ENCODE measurements at regions not wholly inside any gene's neighbourhood (a gene's known extent, or its start where the extent isn't known, plus 50 kb on each side); places are given as distances from the start of the nearest gene placed in this dataset.
"Not testable (repeated sequence)": the region's sequence is repeated elsewhere in the genome, so short reads cannot be mapped to it uniquely, and the experiment has no call there.

DNA sequence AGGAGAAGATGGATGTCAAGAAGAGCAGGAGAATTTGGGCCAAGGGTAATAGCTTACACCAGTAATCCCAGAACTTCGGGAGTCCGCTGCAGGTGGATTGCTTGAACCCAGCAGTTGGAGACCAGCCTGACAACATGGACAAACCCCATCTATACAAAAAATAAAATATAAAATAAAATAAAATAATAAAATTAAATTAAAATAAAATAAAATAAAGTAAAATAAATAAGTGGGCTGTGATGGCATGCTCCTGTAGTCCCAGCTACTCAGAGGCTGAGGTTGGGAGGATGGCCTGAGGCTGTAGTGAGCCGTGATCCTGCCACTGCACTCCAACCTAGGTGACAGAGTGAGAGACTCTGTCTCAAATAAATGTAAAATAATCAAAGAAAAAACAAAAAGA lies 1946.7 kb downstream of the MRPL39 start:
- DNase-seq: no peak

DNA sequence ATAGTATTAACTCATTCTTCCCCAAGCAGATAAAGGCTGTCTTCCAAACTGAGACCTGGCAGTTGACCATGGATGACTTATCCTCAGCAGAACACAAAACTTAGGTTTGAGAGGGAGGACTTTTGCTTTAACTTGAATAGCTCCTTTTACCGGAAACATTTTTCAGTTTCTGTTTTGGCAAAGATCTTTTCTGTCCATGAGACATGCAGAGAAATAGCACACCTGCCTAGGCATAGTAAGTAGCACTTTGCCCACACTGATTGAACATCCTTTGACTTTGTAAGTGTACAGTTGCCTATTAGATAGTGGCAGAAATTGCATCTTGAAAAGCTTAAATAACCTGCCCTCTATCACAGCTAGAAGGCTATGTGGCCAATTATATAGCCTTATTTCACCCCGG lies 1962.5 kb downstream of the MRPL39 start:
- DNase-seq: no peak

DNA sequence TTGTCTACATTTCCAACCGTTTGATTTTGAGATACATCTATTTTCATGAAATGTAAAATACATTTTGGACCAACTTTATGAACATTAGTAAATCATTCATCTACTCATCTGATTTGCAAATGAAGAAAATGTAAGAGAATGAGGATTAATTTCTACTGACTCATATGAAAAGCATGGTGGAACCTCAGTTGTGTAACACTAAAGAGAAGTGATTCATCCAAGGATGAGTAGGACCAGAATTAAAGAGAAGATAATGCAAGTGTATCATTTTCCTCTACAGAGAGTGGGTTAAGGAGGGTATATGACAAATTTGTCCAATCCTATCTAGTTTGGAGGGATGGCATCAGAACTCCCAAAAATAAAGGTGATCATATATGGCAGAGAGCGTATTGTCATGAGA lies 1967.6 kb downstream of the MRPL39 start:
- DNase-seq: no peak

DNA sequence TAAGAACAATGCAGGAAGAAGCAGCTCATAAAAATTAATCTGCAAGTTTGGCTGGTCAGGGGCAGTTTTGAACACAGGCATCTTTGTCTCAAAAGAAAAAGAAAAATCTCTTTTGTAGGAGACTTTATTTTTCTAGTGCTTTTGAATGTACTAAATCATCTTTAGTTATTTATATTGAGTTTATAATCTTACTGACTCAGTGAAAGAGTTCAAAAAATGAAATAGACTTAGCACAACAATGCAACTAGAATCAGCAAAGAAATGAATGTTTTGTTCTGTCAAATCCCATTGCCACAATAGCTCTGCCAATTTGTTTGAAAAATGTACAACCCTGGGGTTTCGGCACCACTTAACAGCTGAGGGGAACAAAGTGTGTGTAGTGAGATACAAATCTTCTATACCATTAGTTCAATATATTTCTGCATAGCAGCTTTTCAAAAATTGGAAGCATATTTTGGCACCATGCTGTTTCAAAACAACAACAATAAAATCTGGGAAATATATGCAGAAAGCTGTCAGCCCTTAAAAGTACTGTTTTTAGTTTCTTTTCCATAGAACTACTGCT lies 1969.1 kb downstream of the MRPL39 start:
- DNase-seq: no peak

DNA sequence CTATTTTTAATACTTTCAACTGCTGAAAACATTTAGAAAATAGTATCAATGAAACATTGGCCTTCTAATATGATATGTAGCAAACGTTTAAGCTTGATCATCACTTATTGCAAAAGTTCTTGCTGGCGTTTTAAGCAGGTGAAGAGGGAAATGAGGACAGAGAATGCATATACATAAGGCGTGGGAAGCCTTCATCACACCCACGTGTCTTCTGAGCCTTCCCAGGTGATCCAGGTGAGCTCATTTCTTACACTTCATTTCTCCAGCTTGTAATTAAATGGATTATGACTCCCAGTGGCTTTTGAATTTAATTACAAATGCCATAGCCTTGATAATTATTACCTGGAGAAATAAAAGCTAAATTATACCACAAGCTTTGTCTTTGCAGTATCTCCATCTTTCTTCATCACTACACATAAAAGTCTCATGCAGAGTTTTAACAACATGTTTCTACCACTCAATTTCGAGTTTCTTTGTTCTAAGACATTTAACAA lies 1973.8 kb downstream of the MRPL39 start:
- DNase-seq: no peak

DNA sequence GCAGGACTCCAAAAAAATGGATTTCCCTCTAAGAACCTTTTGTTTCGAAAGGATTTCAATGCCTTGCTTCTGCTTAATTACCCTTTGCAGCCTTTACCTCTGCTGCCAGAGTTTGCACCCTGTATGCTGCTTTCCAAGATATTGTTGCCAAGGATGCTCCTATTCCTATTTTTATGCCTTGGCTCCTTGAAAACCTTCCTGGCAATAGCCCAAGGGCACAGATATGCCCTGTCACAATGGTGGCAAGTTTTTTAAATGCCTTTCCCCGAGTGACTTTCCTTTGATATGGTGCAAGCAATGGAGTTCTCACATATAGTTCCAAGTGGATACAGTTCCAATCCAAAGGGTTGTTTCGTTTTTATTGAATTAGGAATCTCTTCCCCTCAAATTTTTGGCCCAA lies 1983.0 kb downstream of the MRPL39 start:
- no peak for DNase-seq

DNA sequence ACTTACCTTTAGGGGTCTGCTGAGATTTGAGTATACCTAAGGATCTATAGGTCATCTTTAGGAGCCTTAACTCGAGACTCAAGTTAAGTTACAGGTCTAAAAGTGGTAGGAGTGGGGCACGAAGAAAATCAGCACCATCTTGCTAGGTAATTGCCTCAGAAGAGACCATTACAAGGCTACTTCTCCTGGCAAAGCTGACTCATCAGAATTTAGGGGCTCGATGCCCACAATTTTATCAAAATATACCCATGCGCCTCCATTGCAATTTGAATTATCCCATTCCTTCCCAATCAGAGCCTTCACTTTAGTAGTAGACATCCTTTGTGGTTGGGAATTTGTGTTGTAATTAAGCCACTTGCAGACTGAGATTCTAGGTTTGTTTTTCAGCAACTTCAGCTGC lies 1994.3 kb downstream of the MRPL39 start:
- no peak for DNase-seq

DNA sequence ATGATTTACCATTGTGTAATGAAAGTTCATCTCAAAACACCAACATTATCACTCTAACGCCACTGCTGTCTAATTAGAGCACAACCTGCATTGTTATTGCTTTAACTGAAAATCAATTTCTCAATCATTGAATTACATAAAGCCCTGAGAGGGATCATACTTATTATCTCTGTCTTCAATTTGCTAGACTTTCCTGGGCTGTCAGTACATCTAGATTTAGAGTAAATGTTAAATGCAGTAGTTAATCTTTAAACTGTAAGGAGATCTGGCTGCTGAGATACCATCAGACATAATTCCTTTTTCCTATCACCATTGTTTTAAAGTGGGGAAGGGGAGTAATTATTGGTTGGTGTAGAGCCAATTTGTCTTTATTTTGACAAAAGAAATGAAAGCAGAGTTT lies 1995.1 kb downstream of the MRPL39 start:
- no peak for DNase-seq

DNA sequence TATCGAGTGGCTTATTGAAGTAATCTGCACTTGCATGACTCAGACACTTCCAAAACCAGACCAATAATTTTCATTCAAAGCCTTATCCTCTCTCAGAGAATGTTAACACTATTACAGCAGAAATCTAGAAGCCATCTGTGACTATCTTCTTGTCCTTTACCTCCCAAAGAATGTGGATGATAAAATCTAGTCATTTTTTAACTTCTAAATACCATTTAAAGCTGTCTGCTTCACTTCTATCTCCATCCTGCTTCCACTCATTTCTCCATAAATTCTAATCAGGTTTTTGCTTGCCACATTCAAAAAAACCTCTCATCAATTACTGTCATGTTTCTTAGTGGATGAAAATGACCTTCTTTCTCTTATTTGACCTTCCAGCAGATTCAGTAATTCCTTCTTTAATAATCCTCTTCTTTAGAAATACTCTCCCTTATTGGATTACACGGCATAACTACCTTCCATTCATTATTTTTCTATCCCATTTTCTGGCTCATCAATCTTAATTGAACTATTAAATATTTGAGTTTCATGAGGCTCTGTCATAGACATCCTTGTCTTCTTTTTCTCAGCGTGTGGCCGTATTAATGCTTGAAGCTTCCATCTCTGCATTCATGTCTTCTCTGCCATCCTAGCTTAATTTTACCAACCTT lies 1999.4 kb downstream of the MRPL39 start:
- DNase-seq: no peak

DNA sequence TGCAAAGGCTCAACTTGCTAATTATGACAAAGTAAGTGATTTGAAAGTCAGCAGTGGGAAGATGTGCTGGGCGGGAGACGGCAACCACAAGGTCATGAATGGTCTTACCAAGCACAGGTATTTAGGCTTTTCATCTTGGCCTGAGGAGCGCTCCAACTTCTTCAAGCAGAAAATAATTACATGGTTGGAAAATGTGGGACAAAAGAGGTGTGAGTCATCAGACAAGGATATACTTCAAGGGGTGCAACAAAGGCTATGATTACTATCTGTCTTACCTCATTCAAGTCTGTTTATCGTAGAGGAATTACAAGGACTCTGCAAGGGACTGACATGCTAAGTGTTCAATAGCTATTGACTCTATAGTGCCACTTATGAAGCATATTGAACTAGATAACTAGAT lies 2005.7 kb downstream of the MRPL39 start:
- no peak for DNase-seq

DNA sequence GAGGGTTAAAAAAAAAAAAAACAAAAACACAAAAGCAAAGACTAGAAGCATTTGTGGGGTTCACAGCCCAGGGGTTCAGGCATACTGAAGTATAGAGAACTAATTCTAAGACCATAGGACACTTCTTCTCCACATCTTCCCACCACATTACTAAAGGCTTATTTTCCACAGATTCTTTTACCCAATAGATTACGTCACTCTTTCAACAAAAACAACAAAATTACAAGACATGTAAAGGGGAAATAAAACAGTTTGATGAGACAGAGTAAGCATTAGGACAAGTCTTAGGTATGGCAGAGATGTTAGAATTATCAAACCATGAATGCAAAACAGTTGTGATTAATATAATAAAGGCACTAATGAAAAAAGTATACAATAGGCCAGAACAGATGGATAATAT lies 2013.7 kb downstream of the MRPL39 start:
- no peak for DNase-seq

DNA sequence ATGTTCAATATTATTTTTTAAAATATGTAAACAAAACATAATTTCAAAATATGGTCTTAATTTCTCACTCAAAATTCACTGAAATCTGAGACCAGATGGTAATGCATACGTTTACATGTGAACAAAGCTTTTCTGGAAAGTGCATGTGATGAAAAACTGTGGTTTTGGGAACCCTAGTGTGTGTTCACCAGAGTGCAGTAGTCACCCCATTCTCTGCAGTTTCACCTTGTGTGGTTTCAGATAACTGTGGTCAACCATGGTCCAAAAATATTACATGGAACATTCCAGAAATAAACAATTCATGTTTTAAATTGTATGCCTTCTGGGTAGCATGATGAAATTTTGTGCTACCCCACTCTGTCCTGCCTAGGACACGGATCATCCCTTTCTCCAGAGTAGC lies 2021.9 kb downstream of the MRPL39 start:
- DNase-seq: no peak

DNA sequence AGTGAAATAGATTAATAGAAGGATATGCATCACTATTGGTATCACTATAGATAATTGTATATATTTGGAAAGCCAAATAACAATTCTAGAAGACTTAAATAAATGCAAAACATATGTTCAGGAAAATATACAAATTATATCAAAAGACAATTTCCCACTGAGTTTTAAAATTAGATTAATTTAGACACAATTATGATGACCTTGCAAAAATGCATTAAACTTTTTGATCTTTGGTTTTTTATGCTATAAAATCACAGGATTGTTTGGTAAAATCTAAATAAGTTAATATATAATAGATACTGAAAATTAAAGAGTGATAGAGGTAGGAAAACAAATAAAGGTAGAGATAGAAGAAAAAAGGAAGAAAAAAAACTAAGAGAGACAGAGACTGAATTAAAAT lies 2027.7 kb downstream of the MRPL39 start:
- DNase-seq: no peak

DNA sequence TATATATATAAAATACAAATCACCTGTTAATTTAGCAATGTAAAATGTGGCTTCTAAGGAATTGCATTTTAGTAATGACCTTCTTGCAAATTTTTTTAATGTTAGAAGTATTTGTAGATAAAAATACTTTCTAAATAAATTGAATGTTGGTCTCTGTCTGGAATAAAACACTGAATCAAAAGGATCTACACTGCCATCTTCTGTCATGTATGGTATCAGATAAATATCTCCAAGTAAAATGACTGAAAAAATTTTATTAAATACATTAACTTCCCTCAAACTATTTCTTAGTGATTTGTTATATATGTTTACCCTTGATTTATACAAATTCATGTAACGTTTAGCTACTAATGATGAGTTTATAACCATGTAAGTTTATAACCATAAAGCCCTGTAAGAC lies 2029.3 kb downstream of the MRPL39 start:
- no peak for DNase-seq

DNA sequence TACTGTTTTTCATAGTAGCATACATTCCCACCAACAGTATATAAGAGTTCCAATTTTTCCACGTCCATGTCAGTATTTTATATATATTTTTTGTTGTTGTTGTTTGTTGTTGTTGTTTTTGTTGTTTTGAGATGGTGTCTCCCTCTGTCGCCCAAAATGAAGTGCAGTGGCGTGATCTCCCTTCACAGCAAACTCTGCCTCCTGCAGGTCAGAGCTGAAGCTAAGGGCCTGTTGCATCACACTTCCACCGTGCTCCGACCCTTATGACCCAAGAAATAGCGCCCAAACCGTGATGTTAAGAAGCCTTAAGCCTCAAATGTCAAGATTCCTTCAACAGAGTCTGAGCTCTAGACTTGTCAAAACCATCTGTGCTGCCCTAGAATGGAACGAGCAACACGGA lies 2032.3 kb downstream of the MRPL39 start:
- DNase-seq: no peak

DNA sequence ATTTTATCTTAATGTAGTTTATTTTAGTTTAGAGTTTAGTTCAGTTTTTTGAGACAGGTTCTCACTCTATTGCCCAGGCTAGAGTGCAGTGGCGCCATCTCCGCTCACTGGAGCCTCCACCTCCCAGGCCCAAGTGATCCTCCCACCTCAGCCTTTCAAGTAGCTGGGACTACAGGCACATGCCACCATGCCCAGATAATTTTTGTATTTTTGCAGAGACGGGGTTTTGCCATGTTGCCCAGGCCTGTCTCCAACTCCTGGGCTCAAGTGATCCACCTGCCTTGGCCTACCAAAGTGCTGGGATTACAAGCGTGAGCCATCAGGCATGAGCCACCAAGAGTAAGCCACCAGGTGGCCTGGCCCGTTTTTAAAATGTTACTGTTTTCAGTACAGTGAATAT lies 2058.4 kb downstream of the MRPL39 start:
- DNase-seq: not testable (repeated sequence)

DNA sequence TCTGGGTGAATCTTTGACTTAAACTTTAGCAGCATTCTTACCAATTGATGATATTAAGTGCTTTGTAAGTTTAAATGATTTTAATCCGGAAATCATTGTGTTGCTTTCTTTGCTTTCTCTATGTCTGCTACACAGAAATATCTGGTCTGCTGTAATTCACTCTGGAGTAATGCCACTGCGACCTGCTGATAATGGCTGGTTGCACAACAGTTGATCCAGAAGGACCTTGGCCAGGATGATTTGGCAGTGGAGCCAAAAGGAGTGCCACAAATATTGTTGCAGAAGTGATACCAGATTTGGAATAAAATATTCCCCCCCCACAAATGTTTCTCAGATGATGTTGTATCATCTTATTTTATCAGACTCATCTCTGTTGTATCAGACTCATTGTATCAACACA lies 2063.9 kb downstream of the MRPL39 start:
- DNase-seq: no peak

DNA sequence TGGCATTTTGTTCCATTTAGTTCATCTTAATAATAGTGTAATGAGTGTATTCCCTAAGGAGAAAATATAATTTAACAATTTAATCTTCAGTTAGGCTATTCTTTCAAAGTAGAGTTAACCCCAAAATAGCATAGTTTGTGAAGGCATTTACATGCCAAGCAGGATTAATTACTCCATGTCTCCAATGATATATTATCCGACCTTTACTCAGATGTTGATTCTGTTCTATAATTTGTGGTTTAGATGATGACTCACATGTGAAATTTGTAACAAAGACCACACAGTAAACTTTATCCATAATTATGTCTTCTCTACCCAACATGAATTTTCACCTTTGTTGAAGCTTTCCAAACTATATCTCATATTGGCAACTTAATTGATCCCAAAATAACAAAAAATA lies 2065.2 kb downstream of the MRPL39 start:
- DNase-seq: no peak

DNA sequence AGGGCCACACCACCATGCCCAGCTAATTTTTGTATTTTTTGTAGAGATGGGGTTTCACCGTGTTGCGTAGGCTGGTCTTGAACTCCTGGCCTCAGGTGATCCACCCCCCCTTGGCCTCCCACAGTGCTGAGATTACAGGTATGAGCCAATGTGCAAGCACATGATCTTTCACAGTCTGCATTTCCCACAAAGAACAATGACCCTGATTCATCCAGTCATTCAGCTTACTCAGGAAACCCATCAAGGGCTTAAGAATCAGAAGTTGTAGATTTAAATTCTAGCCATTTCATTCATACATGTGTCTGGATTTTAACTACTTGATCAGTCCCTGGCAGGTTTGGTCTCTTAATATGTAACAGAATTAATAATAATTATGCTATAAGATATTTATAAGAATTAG lies 2065.7 kb downstream of the MRPL39 start:
- no peak for DNase-seq

DNA sequence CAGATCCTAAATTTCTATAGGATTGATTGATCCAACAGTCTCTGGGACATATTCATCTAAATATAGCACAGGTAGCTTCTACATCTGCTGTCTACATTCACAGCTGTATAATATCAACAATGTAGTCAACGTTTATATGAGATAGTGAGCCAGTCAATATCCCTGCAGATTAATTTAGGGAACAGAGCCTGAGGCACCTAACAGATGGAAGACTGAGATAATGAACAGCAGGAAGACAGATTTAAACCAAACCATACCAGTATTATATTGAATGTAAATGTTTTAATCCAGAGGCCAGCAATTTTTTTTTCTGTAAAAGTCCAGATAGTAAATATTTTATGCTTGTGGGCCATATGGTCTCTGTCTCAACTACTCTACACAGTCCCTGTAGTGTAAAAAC lies 2072.4 kb downstream of the MRPL39 start:
- DNase-seq: no peak

DNA sequence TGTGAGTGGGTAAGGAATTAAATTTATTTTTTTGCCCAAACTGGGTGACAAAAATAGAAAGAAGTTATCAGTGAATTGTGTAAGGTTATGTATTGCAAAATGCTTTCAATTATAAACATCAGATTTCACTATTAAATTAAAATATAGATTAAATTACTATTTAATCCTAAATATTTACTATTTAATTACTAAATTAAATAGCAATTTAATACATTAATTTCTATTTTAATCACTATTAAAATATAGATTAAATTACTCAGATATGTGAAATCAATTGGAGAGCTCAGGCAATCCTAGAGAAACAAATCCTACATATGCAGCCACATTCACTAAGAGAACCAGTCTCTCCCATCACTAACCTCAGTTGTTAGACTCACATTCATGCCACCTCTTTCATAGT lies 2075.8 kb downstream of the MRPL39 start:
- no peak for DNase-seq

DNA sequence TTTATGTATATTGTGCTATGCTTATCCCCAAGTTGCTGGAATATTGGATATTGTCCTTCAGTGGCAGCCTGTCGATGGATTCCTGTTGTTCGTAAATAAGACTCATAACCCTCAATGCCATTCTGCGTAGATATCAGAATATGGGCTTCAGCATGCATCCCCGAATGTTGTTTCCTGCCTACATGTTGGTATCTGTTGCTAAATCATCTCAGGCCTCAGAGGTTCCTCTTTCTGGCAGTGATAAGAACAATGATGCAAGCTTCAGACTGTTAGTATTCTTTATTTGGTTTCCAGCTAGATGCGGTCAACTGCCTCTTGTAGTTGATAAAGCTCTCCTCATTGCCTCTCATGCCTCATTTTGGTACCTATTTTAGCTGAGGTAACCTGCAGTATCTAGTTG lies 2082.6 kb downstream of the MRPL39 start:
- no peak for DNase-seq

DNA sequence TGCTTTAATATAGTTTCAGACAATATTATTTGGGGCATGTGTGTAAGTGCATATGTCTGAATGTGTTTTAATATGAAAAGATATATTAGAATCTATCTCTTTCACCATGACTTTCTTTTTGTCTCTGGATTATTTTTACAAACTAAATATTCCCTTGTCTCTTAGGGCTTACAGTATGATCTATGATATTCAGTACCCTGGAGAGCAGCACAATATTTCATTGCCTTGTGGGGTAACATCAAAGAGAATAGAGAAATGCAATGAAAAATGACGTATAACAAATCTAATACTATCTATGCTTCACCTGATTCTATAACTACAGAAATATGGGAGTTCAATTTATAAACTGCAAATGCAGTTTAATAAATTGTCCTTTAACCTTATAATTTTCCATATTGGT lies 2084.5 kb downstream of the MRPL39 start:
- no peak for DNase-seq

DNA sequence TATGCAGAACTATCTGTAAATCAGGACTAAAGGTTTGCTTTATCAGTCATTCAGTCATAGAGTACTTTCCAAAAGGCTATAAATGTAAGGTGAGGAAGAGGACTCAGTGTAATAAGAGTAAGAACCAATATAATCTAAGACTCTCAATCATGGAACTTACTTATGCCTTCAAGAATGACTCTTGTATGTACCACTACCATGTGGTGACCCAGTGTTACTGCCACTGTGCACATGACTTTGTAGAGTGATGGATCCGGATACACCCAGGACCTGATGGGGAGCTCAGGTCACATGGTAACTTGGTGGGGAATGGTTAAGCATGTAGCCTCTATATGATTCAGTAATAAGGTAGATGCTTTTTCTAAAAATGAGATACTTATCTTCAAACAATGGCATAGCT lies 2099.8 kb downstream of the MRPL39 start:
- no peak for DNase-seq

DNA sequence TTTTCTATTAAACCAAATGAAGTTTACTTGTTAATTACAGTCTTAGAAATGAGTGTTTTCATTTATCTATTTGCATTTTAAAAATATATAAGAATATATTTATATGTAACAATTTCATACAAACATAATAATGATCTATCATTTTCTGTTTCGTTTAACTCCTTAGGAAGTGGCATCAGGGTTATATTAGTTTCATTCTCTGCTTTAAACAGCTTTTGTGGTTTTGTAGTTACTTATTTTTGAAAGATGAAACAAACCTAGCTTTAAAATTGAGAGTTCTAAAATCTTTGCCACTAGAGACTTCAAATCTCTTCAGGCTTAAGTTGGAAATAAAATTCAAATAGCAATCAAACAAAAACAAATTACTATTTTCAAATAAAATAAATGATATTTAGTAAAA lies 2110.6 kb downstream of the MRPL39 start:
- DNase-seq: no peak

Data from CD4-positive, alpha-beta T cell treated with Interleukin-12 subunit alpha and Interleukin-12 subunit beta, for 1 hour (primary cell).